ENCODE measurements at regions not wholly inside any gene's neighbourhood (a gene's known extent, or its start where the extent isn't known, plus 50 kb on each side); places are given as distances from the start of the nearest gene placed in this dataset.

DNA sequence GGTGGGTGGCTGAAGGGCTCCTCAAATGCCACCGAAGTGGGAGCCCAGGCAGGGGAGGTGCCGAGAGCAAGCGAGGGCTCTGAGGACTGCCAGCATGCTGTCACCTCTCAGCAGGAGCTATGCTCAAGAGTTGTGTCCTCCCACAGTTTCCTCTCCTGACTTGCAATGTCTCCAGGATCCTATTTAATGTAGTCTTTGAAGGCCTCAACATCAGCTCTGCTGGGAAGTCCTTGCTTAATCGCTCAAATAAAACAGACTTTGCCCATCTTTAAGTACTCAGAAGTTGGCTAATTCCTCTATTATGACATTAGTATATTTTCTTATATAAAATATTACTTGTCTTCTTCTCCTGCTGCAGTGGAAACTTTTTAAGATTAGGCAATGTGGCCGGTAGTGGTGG lies 154.2 kb upstream of the NRIP1 start:
- TF ChIP-seq, protein P1, sequence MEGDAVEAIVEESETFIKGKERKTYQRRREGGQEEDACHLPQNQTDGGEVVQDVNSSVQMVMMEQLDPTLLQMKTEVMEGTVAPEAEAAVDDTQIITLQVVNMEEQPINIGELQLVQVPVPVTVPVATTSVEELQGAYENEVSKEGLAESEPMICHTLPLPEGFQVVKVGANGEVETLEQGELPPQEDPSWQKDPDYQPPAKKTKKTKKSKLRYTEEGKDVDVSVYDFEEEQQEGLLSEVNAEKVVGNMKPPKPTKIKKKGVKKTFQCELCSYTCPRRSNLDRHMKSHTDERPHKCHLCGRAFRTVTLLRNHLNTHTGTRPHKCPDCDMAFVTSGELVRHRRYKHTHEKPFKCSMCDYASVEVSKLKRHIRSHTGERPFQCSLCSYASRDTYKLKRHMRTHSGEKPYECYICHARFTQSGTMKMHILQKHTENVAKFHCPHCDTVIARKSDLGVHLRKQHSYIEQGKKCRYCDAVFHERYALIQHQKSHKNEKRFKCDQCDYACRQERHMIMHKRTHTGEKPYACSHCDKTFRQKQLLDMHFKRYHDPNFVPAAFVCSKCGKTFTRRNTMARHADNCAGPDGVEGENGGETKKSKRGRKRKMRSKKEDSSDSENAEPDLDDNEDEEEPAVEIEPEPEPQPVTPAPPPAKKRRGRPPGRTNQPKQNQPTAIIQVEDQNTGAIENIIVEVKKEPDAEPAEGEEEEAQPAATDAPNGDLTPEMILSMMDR (IDR thresholded peaks at IDR 0.05): no peak
- H3K4me3 ChIP-seq: no peak overlapping the region
- H3K9me3 ChIP-seq: no peaks in the 10 kb centered on the region
- ATAC-seq (no peak), DNase-seq (no peak)
- H3K27me3 ChIP-seq: no peaks in the 10 kb centered on the region
- intact Hi-C loops (cut with DNase I): no loop called here
- H3K4me1 ChIP-seq: peaks cover 9% of the 10 kb centered on the region
- H3K27ac ChIP-seq: no peak overlapping the region
- H3K36me3 ChIP-seq: no peaks in the 10 kb centered on the region

DNA sequence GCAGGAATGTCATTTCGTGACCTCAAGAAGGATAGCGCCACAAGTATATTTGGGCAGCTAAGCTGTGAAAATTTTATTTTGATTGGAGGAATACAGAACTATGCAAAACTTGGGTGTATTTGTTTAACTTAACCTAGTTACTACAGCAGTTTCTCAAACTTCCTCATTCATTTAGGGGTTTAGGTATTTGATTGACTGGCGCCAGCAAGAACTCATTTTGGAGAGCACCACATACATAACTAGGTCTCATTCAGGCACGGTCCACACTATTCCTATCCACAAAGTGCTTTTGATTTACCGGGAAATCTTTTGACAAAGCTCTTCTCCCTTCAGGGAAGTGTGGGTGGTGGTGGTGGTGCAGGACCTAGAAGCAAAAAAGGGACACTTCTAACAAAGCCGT lies 155.1 kb upstream of the NRIP1 start:
- no peaks in the 10 kb centered on the region for H3K9me3 ChIP-seq
- H3K4me3 ChIP-seq: no peak overlapping the region
- no peaks in the 10 kb centered on the region for H3K36me3 ChIP-seq
- intact Hi-C loops (cut with DNase I): no loop called here
- TF ChIP-seq, protein P1 (IDR thresholded peaks at IDR 0.05): no peak
- H3K4me1 ChIP-seq: peaks cover 9% of the 10 kb centered on the region
- H3K27ac ChIP-seq: no peak overlapping the region
- H3K27me3 ChIP-seq: no peaks in the 10 kb centered on the region
- DNase-seq (no peak), ATAC-seq (peak; percentile 37)

DNA sequence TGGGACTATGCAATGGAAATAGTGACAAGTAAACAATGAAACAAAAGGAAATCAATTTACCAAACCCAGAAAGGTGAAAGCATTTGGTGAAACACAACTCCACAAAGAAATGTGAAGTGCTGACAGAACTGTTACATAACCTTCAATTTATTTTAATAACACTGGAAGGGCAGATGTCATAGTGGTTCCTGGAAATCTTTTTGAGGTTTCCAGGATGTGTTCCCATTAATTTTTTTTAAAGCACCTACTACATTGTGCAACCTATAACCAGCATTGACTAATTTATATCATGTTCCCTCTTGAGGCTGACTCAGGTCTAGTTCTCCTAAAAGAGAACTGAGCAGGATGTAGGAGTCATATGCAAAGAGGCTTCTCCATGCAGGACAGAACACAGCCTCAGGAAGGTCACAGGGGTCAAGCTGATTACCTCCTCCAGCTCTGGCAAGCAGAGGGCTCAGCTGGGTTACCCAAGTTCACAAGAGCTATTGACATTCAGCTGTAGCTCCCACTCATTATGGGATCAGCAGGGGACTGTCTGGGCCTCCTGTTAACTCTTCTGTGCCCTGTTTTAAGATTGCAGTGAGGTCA lies 157.1 kb upstream of the NRIP1 start:
- Histone ChIP-seq H3K36me3 (no peaks in the 10 kb centered on the region), H3K27me3 (no peaks in the 10 kb centered on the region), H3K27ac (no peak overlapping the region), H3K9me3 (no peaks in the 10 kb centered on the region), H3K4me1 (peaks cover 9% of the 10 kb centered on the region), H3K4me3 (no peak overlapping the region)
- intact Hi-C loops (cut with DNase I): no loop called here
- DNase-seq: peak; percentile 75
- TF ChIP-seq, protein P1 (IDR thresholded peaks at IDR 0.05): no peak
- peak; percentile 98 for ATAC-seq

DNA sequence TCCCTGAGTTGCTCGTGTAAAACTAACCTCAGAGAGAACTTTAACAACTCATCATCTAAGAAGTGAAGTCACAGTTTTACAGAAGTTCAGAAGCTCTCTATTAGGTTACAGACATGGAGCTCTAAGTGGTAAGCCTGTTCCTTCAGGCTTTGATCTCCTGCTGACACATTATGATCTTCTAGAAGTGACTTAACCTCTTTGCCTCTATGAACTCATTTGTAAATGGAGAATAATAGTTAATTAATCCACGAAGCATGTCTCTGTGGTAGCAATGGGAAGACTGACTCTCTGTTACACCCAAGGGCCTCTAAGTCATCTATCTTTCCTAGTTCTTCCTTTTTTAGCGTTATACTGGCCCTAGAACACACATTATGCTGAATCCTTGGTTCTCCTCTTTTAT lies 157.9 kb upstream of the NRIP1 start:
- ATAC-seq: peak; percentile 8
- peaks cover 9% of the 10 kb centered on the region for H3K4me1 ChIP-seq
- H3K27ac ChIP-seq: no peak overlapping the region
- no peaks in the 10 kb centered on the region for H3K9me3 ChIP-seq
- DNase-seq: no peak
- intact Hi-C loops (cut with DNase I): no loop called here
- TF ChIP-seq, protein P1 (IDR thresholded peaks at IDR 0.05): no peak
- no peaks in the 10 kb centered on the region for H3K36me3 ChIP-seq
- no peak overlapping the region for H3K4me3 ChIP-seq
- H3K27me3 ChIP-seq: no peaks in the 10 kb centered on the region

DNA sequence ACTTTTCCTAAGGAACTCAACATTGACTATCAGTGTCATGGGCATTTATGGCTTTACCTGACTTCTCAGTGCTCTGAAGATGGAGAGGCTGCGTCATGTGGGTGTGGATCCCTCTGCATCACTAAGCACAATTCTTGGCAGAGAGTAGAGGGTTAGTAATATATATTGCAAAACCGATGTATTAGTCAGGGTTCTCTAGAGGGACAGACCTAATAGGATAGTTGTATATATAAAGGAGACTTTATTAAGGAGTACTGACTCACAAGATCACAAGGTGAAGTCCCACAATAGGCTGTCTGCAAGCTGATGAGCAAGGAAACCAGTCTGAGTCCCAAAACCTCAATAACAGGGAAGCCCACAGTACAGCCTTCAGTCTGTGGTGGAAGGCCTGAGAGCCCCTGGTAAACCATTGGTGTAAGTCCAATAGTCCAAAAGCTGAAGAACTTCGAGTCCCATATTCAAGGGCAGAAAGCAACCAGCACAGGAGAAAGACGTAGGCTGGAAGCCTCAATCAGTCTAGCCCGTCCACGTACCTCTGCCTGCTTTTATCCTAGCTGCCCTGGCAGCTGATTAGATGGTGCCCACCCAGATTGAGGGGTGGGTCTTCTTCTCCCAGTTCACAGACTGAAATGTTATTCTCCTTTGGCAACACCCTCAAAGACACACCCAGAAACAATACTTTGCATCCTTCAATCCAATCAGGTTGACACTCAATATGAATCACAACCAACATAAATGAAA lies 159.7 kb upstream of the NRIP1 start:
- Histone ChIP-seq H3K27ac (no peak overlapping the region), H3K4me3 (no peak overlapping the region), H3K36me3 (no peaks in the 10 kb centered on the region), H3K4me1 (peaks cover 7% of the 10 kb centered on the region), H3K27me3 (no peaks in the 10 kb centered on the region), H3K9me3 (no peaks in the 10 kb centered on the region)
- intact Hi-C loops (cut with DNase I): no loop called here
- DNase-seq (no peak), ATAC-seq (peak; percentile 15)
- TF ChIP-seq, protein P1 (IDR thresholded peaks at IDR 0.05): no peak
